ENCODE measurements at regions not wholly inside any gene's neighbourhood (a gene's known extent, or its start where the extent isn't known, plus 50 kb on each side); places are given as distances from the start of the nearest gene placed in this dataset.
"Not testable (repeated sequence)": the region's sequence is repeated elsewhere in the genome, so short reads cannot be mapped to it uniquely, and the experiment has no call there.

- DNase-seq, result no peak
Measured at GRCh38 chr3:159482994-159483367, 505.7 kb upstream of the IL12A start.

GRCh38 chr3:159486580-159486979, 502.1 kb upstream of the IL12A start:
- DNase-seq, result no peak

GRCh38 chr3:159487304-159487703, 501.3 kb upstream of the IL12A start:
- DNase-seq, result no peak

GRCh38 chr3:159488602-159489001, 500.0 kb upstream of the IL12A start:
- no peak for DNase-seq

- DNase-seq, result no peak
Measured at GRCh38 chr3:159497361-159497760, 491.3 kb upstream of the IL12A start.

- no peak for DNase-seq
Measured at GRCh38 chr3:159499031-159499793, 489.4 kb upstream of the IL12A start.

- DNase-seq, result no peak
Measured at GRCh38 chr3:159501029-159501428, 487.6 kb upstream of the IL12A start.

GRCh38 chr3:159502986-159503385, 485.6 kb upstream of the IL12A start:
- no peak for DNase-seq

- DNase-seq, result not testable (repeated sequence)
Measured at GRCh38 chr3:159510988-159511387, 477.6 kb upstream of the IL12A start.

- DNase-seq, result no peak
Measured at GRCh38 chr3:159513444-159513843, 475.2 kb upstream of the IL12A start.

GRCh38 chr3:159513867-159514380, 474.7 kb upstream of the IL12A start:
- DNase-seq, result no peak

- DNase-seq, result no peak
Measured at GRCh38 chr3:159517105-159517504, 471.5 kb upstream of the IL12A start.

- DNase-seq, result no peak
Measured at GRCh38 chr3:159520638-159521037, 468.0 kb upstream of the IL12A start.

GRCh38 chr3:159522276-159522675, 466.4 kb upstream of the IL12A start:
- no peak for DNase-seq

GRCh38 chr3:159528251-159528895, 460.3 kb upstream of the IL12A start:
- DNase-seq, result no peak

- no peak for DNase-seq
Measured at GRCh38 chr3:159532577-159532976, 456.1 kb upstream of the IL12A start.

- DNase-seq, result no peak
Measured at GRCh38 chr3:159534496-159534895, 454.1 kb upstream of the IL12A start.

- DNase-seq, result no peak
Measured at GRCh38 chr3:159536876-159537275, 451.8 kb upstream of the IL12A start.

- DNase-seq, result no peak
Measured at GRCh38 chr3:159538507-159538906, 450.1 kb upstream of the IL12A start.

GRCh38 chr3:159540882-159541495, 447.6 kb upstream of the IL12A start:
- no peak for DNase-seq

GRCh38 chr3:159548675-159549335, 439.8 kb upstream of the IL12A start:
- DNase-seq, result no peak

- DNase-seq, result no peak
Measured at GRCh38 chr3:159555205-159555604, 433.4 kb upstream of the IL12A start.

GRCh38 chr3:159559771-159560170, 428.9 kb upstream of the IL12A start:
- no peak for DNase-seq

Data from activated T-cell treated with anti-CD3 and anti-CD28 coated beads, Interleukin-2, amount 50 U/mL, for 48 hours (primary cell).